Activated CD4-positive, alpha-beta T cell treated with anti-CD3 and anti-CD28 coated beads for 36 hours (primary cell): ENCODE measurements at regions not wholly inside any gene's neighbourhood (a gene's known extent, or its start where the extent isn't known, plus 50 kb on each side); places are given as distances from the start of the nearest gene placed in this dataset.
A peak's percentile ranks its signal among the peaks of the same experiment; 100 is the strongest.

Experiments used
- ATAC-seq: fragments of 200-7000 bp; cut with Tn5 transposase; one replicate; pipeline ENCODE4 v1.10.0; 2021; ENCODE audit warnings: mild to moderate bottlenecking, moderate library complexity
- CTCF ChIA-PET: fragments of 350-600 bp; sonication (Branson Sonifier 250); formaldehyde crosslinking; loops from one replicate; lab custom pipeline; 2021; ENCODE audit warnings: antibody characterized with exemption; lab: Charles Lee
- POLR2A ChIA-PET: fragments of 350-600 bp; sonication (Branson Sonifier 250); formaldehyde crosslinking; loops from one replicate; lab custom pipeline; 2021; ENCODE audit warnings: antibody characterized with exemption, inconsistent platforms; lab: Charles Lee
- DNase-seq: peaks from one replicate; pipeline ENCODE4 v3.0.0-alpha.2; 2020
- H3K27ac Mint-ChIP-seq: one replicate; pipeline ENCODE4 v1.8.0; 2021; ENCODE audit warnings: mixed read lengths
- H3K27me3 Mint-ChIP-seq: one replicate; pipeline ENCODE4 v1.8.0; 2021; ENCODE audit warnings: mixed read lengths
- H3K36me3 Mint-ChIP-seq: one replicate; pipeline ENCODE4 v1.8.0; 2021; ENCODE audit warnings: low read depth, mixed read lengths
- H3K4me1 Mint-ChIP-seq: one replicate; pipeline ENCODE4 v1.8.0; 2021; ENCODE audit warnings: mixed read lengths
- H3K4me3 Mint-ChIP-seq: one replicate; pipeline ENCODE4 v1.8.0; 2021; ENCODE audit warnings: mild to moderate bottlenecking, moderate library complexity, mixed read lengths
- H3K9me3 Mint-ChIP-seq: one replicate; pipeline ENCODE4 v1.8.0; 2021; ENCODE audit warnings: low read depth, mixed read lengths
- intact Hi-C, 2 experiments: fragments of 100-400 bp; cut with DNase I in 1 of 2; cut with micrococcal nuclease in 1 of 2; formaldehyde crosslinking; loops; one replicate each; pipeline versions ENCODE4 v1.14.2 to v1.15.1; 2022 to 2024; cut with DNase I, micrococcal nuclease

- H3K27ac Mint-ChIP-seq, result no peak overlapping the region
- ChIA-PET CTCF (no interaction called here), POLR2A (no interaction called here)
- intact Hi-C loops, result no loop called here
- H3K36me3 Mint-ChIP-seq, result no peaks in the 10 kb centered on the region
- DNase-seq, result no peak
- H3K9me3 Mint-ChIP-seq, result no peaks in the 10 kb centered on the region
- H3K4me1 Mint-ChIP-seq, result peaks cover under 1% of the 10 kb centered on the region
- H3K27me3 Mint-ChIP-seq, result peaks cover 3% of the 10 kb centered on the region
- H3K4me3 Mint-ChIP-seq, result no peak overlapping the region
- ATAC-seq, result no peak
These were observed 72.7 kb upstream of the MBOAT2 start for GRCh38 chr2:9076210-9076609.

GRCh38 chr2:9074930-9075329 is 71.4 kb upstream of the MBOAT2 start:
- Mint-ChIP-seq H3K36me3 (no peaks in the 10 kb centered on the region), H3K9me3 (no peaks in the 10 kb centered on the region), H3K27ac (no peak overlapping the region), H3K4me3 (no peak overlapping the region), H3K27me3 (peaks cover 3% of the 10 kb centered on the region), H3K4me1 (peaks cover 4% of the 10 kb centered on the region)
- ATAC-seq (no peak), DNase-seq (no peak)
- ChIA-PET CTCF (no interaction called here), POLR2A (no interaction called here)
- intact Hi-C loops, result no loop called here

- peaks cover 4% of the 10 kb centered on the region for H3K4me1 Mint-ChIP-seq
- peaks cover 12% of the 10 kb centered on the region for H3K9me3 Mint-ChIP-seq
- no peak overlapping the region for H3K27ac Mint-ChIP-seq
- intact Hi-C loops, result no loop called here
- DNase-seq, result no peak
- ChIA-PET POLR2A (no interaction called here), CTCF (interaction anchor here (0.5 to 1.0 kb wide), 2 partner anchors 13 to 50 kb away, joined by 3 read pairs; no protein-coding TSS in a partner anchor)
- H3K36me3 Mint-ChIP-seq, result peaks cover 1% of the 10 kb centered on the region
- H3K27me3 Mint-ChIP-seq, result peaks cover 15% of the 10 kb centered on the region
- H3K4me3 Mint-ChIP-seq, result no peak overlapping the region
- ATAC-seq, result no peak
These were observed 68.2 kb upstream of the MBOAT2 start for GRCh38 chr2:9071584-9072124.

GRCh38 chr2:9071032-9071431 is 67.5 kb upstream of the MBOAT2 start:
- Mint-ChIP-seq H3K36me3 (peaks cover 1% of the 10 kb centered on the region), H3K4me3 (no peak overlapping the region), H3K9me3 (peaks cover 18% of the 10 kb centered on the region), H3K27ac (no peak overlapping the region), H3K27me3 (peaks cover 15% of the 10 kb centered on the region), H3K4me1 (peaks cover 4% of the 10 kb centered on the region)
- ChIA-PET CTCF (interaction anchor here (0.5 to 1.0 kb wide), 2 partner anchors 13 to 51 kb away, joined by 3 read pairs; no protein-coding TSS in a partner anchor), POLR2A (no interaction called here)
- DNase-seq (peak; percentile 52), ATAC-seq (peak; percentile 99)
- intact Hi-C loops, result no loop called here

GRCh38 chr2:9069543-9069942 is 66.1 kb upstream of the MBOAT2 start:
- POLR2A ChIA-PET, result no interaction called here

GRCh38 chr2:9065901-9066300 is 62.4 kb upstream of the MBOAT2 start:
- ATAC-seq (no peak), DNase-seq (no peak)
- peaks cover 1% of the 10 kb centered on the region for H3K4me1 Mint-ChIP-seq
- intact Hi-C loops, result no loop called here
- H3K4me3 Mint-ChIP-seq, result no peak overlapping the region
- H3K36me3 Mint-ChIP-seq, result peaks cover 1% of the 10 kb centered on the region
- peaks cover 23% of the 10 kb centered on the region for H3K27me3 Mint-ChIP-seq
- no peak overlapping the region for H3K27ac Mint-ChIP-seq
- ChIA-PET POLR2A (no interaction called here), CTCF (no interaction called here)
- H3K9me3 Mint-ChIP-seq, result peaks cover 19% of the 10 kb centered on the region

More at GRCh38 chr2:9069543-9069942, 66.1 kb upstream of the MBOAT2 start:
- no peak for DNase-seq
- Mint-ChIP-seq H3K4me3 (no peak overlapping the region), H3K9me3 (peaks cover 19% of the 10 kb centered on the region), H3K27ac (no peak overlapping the region), H3K36me3 (peaks cover 1% of the 10 kb centered on the region), H3K4me1 (peaks cover 4% of the 10 kb centered on the region), H3K27me3 (peaks cover 18% of the 10 kb centered on the region)
- no peak for ATAC-seq
- CTCF ChIA-PET, result no interaction called here
- intact Hi-C loops, result no loop called here

- ChIA-PET CTCF (no interaction called here), POLR2A (no interaction called here)
- Mint-ChIP-seq H3K9me3 (peaks cover 8% of the 10 kb centered on the region), H3K4me1 (peaks cover 2% of the 10 kb centered on the region), H3K4me3 (no peak overlapping the region), H3K27me3 (peaks cover 11% of the 10 kb centered on the region), H3K36me3 (no peaks in the 10 kb centered on the region), H3K27ac (no peak overlapping the region)
- DNase-seq (no peak), ATAC-seq (no peak)
- intact Hi-C loops, result no loop called here
These were observed 59.6 kb upstream of the MBOAT2 start for GRCh38 chr2:9063023-9063606.

GRCh38 chr2:9060819-9061218 is 57.3 kb upstream of the MBOAT2 start:
- DNase-seq (no peak), ATAC-seq (no peak)
- H3K4me1 Mint-ChIP-seq, result peaks cover 2% of the 10 kb centered on the region
- intact Hi-C loops, result no loop called here
- H3K36me3 Mint-ChIP-seq, result no peaks in the 10 kb centered on the region
- ChIA-PET POLR2A (no interaction called here), CTCF (no interaction called here)
- H3K27ac Mint-ChIP-seq, result no peak overlapping the region
- no peaks in the 10 kb centered on the region for H3K9me3 Mint-ChIP-seq
- no peak overlapping the region for H3K4me3 Mint-ChIP-seq
- peaks cover 11% of the 10 kb centered on the region for H3K27me3 Mint-ChIP-seq

- ATAC-seq, result peak; percentile 30
- intact Hi-C loops, result no loop called here
- POLR2A ChIA-PET, result no interaction called here
These were observed 54.7 kb upstream of the MBOAT2 start for GRCh38 chr2:9057939-9058761.

GRCh38 chr2:9055471-9055870 is 52.0 kb upstream of the MBOAT2 start:
- intact Hi-C loops, result no loop called here
- Mint-ChIP-seq H3K4me3 (no peak overlapping the region), H3K27me3 (no peaks in the 10 kb centered on the region), H3K27ac (no peak overlapping the region), H3K4me1 (peaks cover 9% of the 10 kb centered on the region), H3K9me3 (peaks cover 3% of the 10 kb centered on the region), H3K36me3 (no peaks in the 10 kb centered on the region)
- ChIA-PET CTCF (interaction anchor here (0.7 kb wide), 1 partner anchor 1212 kb away, joined by 3 read pairs; no protein-coding TSS in a partner anchor), POLR2A (no interaction called here)
- ATAC-seq, result no peak
- no peak for DNase-seq

More at GRCh38 chr2:9057939-9058761, 54.7 kb upstream of the MBOAT2 start:
- no peaks in the 10 kb centered on the region for H3K36me3 Mint-ChIP-seq
- peaks cover 2% of the 10 kb centered on the region for H3K27me3 Mint-ChIP-seq
- peaks cover 3% of the 10 kb centered on the region for H3K9me3 Mint-ChIP-seq
- CTCF ChIA-PET, result interaction anchor here (1.3 kb wide), 1 partner anchor 13 kb away, joined by 3 read pairs; no protein-coding TSS in a partner anchor
- H3K4me1 Mint-ChIP-seq, result peaks cover 9% of the 10 kb centered on the region
- no peak overlapping the region for H3K4me3 Mint-ChIP-seq
- H3K27ac Mint-ChIP-seq, result no peak overlapping the region
- peak; percentile 28 for DNase-seq

- no peaks in the 10 kb centered on the region for H3K27me3 Mint-ChIP-seq
- no peak overlapping the region for H3K4me3 Mint-ChIP-seq
- H3K36me3 Mint-ChIP-seq, result no peaks in the 10 kb centered on the region
- intact Hi-C loops, result no loop called here
- H3K27ac Mint-ChIP-seq, result no peak overlapping the region
- ChIA-PET CTCF (interaction anchor here (0.6 kb wide), 1 partner anchor 17 kb away, joined by 5 read pairs; no protein-coding TSS in a partner anchor), POLR2A (no interaction called here)
- H3K9me3 Mint-ChIP-seq, result peaks cover 3% of the 10 kb centered on the region
- H3K4me1 Mint-ChIP-seq, result peaks cover 9% of the 10 kb centered on the region
- ATAC-seq (no peak), DNase-seq (no peak)
These were observed 50.0 kb upstream of the MBOAT2 start for GRCh38 chr2:9053534-9053931.
